Ectodermal cell (in vitro differentiated cells): ENCODE measurements at regions not wholly inside any gene's neighbourhood (a gene's known extent, or its start where the extent isn't known, plus 50 kb on each side); places are given as distances from the start of the nearest gene placed in this dataset.

Experiments used
- H3K27ac ChIP-seq: 2 replicates; pipeline ENCODE4 v1.7.0; 2013; ENCODE audit warnings: mild to moderate bottlenecking, low read depth, low read length; ENCODE audit not compliant: insufficient read depth, poor library complexity, severe bottlenecking
- H3K27me3 ChIP-seq: 2 replicates; pipeline ENCODE4 v1.7.0; 2013; ENCODE audit warnings: mild to moderate bottlenecking, low read length; ENCODE audit not compliant: insufficient read depth, control insufficient read depth, poor library complexity, severe bottlenecking
- H3K36me3 ChIP-seq: one replicate; pipeline ENCODE4 v1.7.0; 2013; ENCODE audit warnings: low read length; ENCODE audit not compliant: control insufficient read depth, insufficient read depth
- H3K4me1 ChIP-seq: one replicate; pipeline ENCODE4 v1.7.0; 2013; ENCODE audit warnings: low read length; ENCODE audit not compliant: control insufficient read depth, insufficient read depth
- H3K4me3 ChIP-seq: 2 replicates; pipeline ENCODE4 v1.7.0; 2013; ENCODE audit warnings: low read depth, low read length, control low read depth; ENCODE audit not compliant: insufficient read depth
- H3K9me3 ChIP-seq: 2 replicates; pipeline ENCODE4 v1.7.0; 2013; ENCODE audit warnings: mild to moderate bottlenecking, low read length, moderate library complexity; ENCODE audit not compliant: control insufficient read depth
- WGBS, 2 experiments: methylation state at CpG; one replicate each; pipeline ENCODE4 v1.1.7; 2013; ENCODE audit warnings: missing lambda C conversion rate in 2 of 2; 5-methylcytosine and 5-hydroxymethylcytosine counted together

DNA sequence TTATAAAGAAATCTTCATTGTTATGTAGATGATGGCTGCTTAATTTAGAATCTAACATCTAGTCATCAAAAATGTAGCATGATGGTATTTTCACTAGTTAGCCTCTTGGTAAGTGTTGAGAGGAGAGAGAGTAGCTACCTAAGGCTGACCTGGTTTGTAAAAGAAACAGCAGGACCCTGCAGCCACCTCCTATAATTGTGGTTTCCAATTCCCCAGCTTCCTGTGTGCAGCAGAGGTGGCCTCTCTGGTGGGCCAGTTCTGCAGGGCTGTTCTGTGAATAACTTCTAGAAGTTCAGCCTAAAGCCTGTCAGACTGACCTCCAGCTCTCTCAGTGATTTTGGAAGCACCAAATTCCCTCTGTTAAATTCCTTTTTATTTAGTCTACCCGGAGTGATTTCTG, 246.4 kb upstream of the LRRC7 start:
- H3K27me3 ChIP-seq: no peaks in the 10 kb centered on the region
- H3K36me3 ChIP-seq: no peaks in the 10 kb centered on the region
- H3K9me3 ChIP-seq: no peaks in the 10 kb centered on the region
- 86% methylated on average over 1 of the region's 1 CpG; no CpG with 5 or more reads in 1 of the 2 experiments for WGBS, 2 experiments
- no peak overlapping the region for H3K27ac ChIP-seq
- H3K4me3 ChIP-seq: no peak overlapping the region
- no peaks in the 10 kb centered on the region for H3K4me1 ChIP-seq

DNA sequence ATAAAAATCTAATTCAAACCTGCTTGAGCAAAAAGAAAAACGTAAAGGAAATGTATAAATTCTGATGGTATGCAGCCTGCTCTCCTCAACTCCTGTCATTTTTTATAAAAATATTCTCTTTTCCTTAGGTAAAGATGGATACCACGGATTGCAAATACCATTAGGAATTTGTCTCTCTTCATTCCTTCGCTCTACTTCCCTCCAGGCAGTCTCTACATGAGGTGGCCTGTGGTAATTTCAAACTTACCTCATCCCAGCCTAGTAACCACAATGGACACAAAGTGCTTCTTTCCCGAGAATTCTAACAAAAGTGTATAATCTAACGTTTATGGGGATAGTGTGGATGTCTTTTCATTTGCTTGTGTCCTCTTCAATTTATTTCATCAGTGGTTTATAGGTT, 239.5 kb upstream of the LRRC7 start:
- no peaks in the 10 kb centered on the region for H3K27me3 ChIP-seq
- no peaks in the 10 kb centered on the region for H3K9me3 ChIP-seq
- H3K36me3 ChIP-seq: no peaks in the 10 kb centered on the region
- no peak overlapping the region for H3K4me3 ChIP-seq
- WGBS, 2 experiments: 83 to 87% methylated on average over 4 to 5 of the region's 5 CpGs
- H3K4me1 ChIP-seq: no peaks in the 10 kb centered on the region
- no peak overlapping the region for H3K27ac ChIP-seq

DNA sequence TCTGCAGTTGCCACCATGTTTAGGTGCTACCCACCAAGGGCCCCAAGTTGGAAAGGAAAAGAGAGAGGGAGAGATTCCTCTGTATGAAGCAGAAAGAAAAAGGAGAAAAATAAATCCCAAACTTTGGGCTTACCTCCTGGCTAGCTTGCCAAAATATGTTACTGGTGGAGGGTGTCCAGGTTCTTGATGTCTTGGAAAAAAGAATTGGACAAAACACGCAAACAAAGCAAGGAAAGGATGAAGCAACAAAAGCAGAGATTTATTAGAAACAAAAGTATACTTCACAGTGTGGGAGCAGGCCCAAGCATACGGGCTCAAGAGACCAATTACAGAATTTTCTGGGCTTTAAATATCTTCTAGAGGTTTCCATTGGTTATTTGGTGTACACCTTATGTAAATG, 204.5 kb upstream of the LRRC7 start:
- H3K9me3 ChIP-seq: no peaks in the 10 kb centered on the region
- no peak overlapping the region for H3K27ac ChIP-seq
- H3K27me3 ChIP-seq: no peaks in the 10 kb centered on the region
- H3K4me1 ChIP-seq: no peaks in the 10 kb centered on the region
- no peak overlapping the region for H3K4me3 ChIP-seq
- H3K36me3 ChIP-seq: no peaks in the 10 kb centered on the region
- 95% methylated on average over 2 of the region's 2 CpGs for WGBS, 2 experiments

DNA sequence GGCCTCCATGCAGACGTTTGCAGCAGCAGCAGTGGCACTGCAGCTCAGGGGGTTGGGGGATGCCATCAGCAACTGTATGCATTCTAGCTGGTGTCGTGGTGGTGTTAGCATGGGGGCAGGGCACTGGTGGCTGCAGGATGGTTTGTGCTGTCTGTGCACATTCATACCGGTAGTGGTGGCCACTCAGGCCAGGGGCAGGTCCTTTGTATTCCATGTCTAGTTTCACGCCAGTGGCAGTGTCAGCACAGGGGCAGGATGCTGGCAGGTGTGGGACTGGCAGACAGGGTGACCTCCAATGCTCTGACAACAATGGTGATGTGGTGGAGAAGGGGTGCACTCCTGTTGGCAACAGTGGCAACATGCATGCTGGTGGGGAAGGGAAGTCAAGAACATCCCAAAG, 194.2 kb upstream of the LRRC7 start:
- Histone ChIP-seq H3K36me3 (no peaks in the 10 kb centered on the region), H3K27ac (no peak overlapping the region), H3K4me1 (no peaks in the 10 kb centered on the region), H3K9me3 (no peaks in the 10 kb centered on the region), H3K27me3 (no peaks in the 10 kb centered on the region), H3K4me3 (no peak overlapping the region)
- WGBS, 2 experiments: 90 to 92% methylated on average over 4 of the region's 4 CpGs

DNA sequence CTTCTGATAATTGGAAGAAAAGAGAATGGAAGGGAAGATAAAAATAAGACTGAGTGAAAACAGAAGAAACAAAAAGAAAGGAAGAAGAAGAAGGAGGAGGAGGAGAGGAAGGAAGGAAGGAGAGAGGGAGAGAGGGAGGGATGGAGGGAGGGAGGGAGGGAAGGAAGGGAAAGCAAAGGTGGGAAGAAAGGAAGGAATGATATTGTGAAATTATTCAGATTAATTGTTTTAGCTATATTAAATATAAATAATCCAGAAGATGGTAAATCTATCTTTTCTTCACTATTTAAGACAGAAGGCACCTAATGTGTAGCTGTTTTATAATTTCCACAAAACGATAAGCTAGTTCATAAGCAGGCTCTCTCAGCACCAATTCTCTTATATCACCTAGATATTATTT, 191.3 kb upstream of the LRRC7 start:
- H3K4me1 ChIP-seq: no peaks in the 10 kb centered on the region
- H3K9me3 ChIP-seq: no peaks in the 10 kb centered on the region
- H3K36me3 ChIP-seq: no peaks in the 10 kb centered on the region
- no peaks in the 10 kb centered on the region for H3K27me3 ChIP-seq
- H3K27ac ChIP-seq: no peak overlapping the region
- WGBS, 2 experiments: no CpG with 5 or more reads among the region's 1 CpG
- no peak overlapping the region for H3K4me3 ChIP-seq

DNA sequence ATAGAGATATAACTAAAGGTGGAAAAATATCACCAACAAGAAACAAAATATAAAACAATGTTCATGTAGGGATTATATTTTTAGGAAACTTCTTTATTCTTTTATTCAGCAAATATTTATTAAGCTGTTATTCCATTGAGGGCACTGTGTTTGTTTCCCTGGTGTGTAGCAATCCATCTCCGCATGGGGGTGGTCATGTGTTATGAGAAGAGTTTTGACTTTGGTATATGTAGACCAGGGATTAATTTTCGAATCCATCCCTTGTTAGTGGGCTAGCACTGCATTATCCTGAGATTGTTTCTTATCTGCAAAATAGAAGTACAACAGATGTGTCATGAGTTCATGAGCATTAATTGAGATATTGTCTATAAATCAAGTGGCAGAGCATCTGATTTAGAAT, 190.2 kb upstream of the LRRC7 start:
- no peaks in the 10 kb centered on the region for H3K27me3 ChIP-seq
- no peak overlapping the region for H3K4me3 ChIP-seq
- H3K27ac ChIP-seq: no peak overlapping the region
- WGBS, 2 experiments: 45% methylated on average over 2 of the region's 2 CpGs
- H3K4me1 ChIP-seq: no peaks in the 10 kb centered on the region
- no peaks in the 10 kb centered on the region for H3K36me3 ChIP-seq
- H3K9me3 ChIP-seq: no peaks in the 10 kb centered on the region

DNA sequence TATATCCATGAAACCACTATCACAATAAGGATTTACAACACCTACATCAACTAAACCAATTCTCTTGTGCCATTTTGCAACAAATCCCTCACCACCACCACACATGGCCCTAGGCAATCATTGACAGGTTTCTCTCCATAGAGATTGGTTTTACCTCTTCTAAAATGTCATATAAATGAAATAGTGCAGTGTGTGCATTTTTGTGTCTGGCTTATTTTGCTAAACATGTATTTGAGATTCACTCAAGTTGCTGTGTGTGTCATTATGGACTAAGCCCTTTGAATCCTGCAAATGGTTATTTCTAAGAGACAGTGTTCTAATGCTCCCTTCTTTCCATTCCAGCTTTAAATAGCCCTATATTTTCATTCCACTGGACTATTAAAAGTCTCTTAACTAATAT, 179.7 kb upstream of the LRRC7 start:
- no peak overlapping the region for H3K27ac ChIP-seq
- no peaks in the 10 kb centered on the region for H3K9me3 ChIP-seq
- H3K36me3 ChIP-seq: no peaks in the 10 kb centered on the region
- no peaks in the 10 kb centered on the region for H3K27me3 ChIP-seq
- no peaks in the 10 kb centered on the region for H3K4me1 ChIP-seq
- H3K4me3 ChIP-seq: no peak overlapping the region

DNA sequence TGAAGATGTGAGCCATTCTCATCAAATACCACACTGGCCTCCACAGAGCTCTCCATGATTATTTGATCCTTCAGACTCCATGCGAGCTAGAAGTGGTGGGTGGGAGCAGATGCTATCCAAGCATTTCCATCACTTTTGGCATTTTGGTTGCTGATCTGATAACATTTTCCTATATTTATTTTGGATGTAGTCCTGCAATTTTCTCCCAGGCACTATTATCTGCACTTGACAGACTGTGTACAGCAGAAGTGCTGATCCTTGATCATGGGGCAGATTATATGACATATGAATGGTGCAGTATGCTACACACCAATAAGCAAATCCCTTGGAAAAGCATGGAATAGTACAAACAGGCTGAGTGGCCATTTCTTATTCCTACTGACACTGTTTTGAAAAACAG, 167.6 kb upstream of the LRRC7 start:
- H3K36me3 ChIP-seq: no peaks in the 10 kb centered on the region
- H3K27me3 ChIP-seq: no peaks in the 10 kb centered on the region
- H3K27ac ChIP-seq: no peak overlapping the region
- H3K4me3 ChIP-seq: no peak overlapping the region
- 95 to 100% methylated on average over 1 of the region's 1 CpG for WGBS, 2 experiments
- no peaks in the 10 kb centered on the region for H3K9me3 ChIP-seq
- no peaks in the 10 kb centered on the region for H3K4me1 ChIP-seq

DNA sequence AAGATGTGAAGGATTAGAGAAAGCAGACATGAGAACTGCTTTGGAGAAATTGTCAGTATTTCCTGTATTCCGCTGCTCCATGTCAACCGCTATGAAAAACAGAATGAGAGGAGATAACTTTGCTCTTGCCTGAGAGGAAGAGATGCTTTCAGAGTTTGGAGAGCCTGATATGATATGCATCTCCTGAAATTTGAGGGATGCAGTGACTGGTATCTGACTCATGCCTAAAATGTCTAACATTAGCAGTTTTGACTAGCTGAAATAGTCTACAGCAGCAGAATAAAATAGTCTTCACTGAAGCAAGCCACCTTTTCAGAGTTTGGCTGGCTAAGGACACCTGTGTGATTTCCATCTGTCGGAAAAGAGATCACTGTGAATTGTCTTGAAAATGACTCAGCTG, 165.8 kb upstream of the LRRC7 start:
- Histone ChIP-seq H3K4me3 (no peak overlapping the region), H3K27me3 (no peaks in the 10 kb centered on the region), H3K4me1 (no peaks in the 10 kb centered on the region), H3K36me3 (no peaks in the 10 kb centered on the region), H3K9me3 (no peaks in the 10 kb centered on the region), H3K27ac (no peak overlapping the region)
- 92 to 97% methylated on average over 3 of the region's 3 CpGs for WGBS, 2 experiments

DNA sequence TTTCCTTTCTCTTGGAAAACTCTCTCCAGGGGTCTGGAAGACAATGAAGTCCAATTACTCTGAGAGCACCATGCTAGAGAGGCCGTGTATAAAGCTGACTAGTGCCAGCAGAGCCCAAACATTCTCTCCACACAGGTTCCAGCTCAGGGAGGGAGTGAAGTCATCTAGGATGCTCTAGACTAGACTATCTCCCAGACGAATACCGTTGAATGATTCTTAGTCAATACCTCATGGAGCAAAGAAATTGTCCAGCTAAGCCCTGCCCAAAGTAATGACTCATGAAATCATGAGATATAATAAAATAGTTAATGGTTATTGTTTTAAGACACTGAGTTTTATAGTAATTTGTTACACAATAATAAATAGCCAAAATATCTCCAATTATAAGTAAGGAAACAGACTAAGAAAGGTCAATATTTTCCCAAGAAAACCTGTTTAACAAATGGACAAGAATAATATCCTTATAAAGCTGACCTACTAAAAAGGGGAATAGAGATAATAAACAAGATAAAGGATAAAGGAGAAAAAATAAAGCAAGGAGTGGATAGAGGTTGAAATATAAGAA, 163.9 kb upstream of the LRRC7 start:
- H3K27ac ChIP-seq: no peak overlapping the region
- no peaks in the 10 kb centered on the region for H3K4me1 ChIP-seq
- H3K9me3 ChIP-seq: no peaks in the 10 kb centered on the region
- no peak overlapping the region for H3K4me3 ChIP-seq
- H3K36me3 ChIP-seq: no peaks in the 10 kb centered on the region
- H3K27me3 ChIP-seq: no peaks in the 10 kb centered on the region
- 80 to 81% methylated on average over 3 of the region's 3 CpGs for WGBS, 2 experiments

DNA sequence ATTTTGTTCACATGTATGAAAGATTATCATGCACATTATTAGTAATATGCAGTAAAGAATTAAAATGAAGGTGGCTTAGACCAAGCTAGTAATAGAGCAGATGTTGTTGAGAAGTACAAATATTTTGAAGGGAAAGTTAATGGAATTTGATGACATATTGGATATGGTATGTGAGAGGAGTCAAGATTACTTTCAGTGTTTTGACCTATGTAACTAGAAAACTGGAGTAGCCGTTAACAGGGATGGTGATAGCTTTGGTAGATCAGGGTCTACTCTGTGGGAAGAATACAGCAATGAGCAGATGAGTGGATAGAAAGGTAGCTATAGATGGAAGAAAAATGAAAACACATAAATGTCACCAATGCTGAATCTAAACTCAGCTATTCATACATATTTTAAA, 163.2 kb upstream of the LRRC7 start:
- Histone ChIP-seq H3K4me3 (no peak overlapping the region), H3K4me1 (no peaks in the 10 kb centered on the region), H3K36me3 (no peaks in the 10 kb centered on the region), H3K9me3 (no peaks in the 10 kb centered on the region), H3K27ac (no peak overlapping the region), H3K27me3 (no peaks in the 10 kb centered on the region)
- WGBS, 2 experiments: 92 to 95% methylated on average over 1 of the region's 1 CpG
